ENCODE measurements at regions not wholly inside any gene's neighbourhood (a gene's known extent, or its start where the extent isn't known, plus 50 kb on each side); places are given as distances from the start of the nearest gene placed in this dataset.

DNA sequence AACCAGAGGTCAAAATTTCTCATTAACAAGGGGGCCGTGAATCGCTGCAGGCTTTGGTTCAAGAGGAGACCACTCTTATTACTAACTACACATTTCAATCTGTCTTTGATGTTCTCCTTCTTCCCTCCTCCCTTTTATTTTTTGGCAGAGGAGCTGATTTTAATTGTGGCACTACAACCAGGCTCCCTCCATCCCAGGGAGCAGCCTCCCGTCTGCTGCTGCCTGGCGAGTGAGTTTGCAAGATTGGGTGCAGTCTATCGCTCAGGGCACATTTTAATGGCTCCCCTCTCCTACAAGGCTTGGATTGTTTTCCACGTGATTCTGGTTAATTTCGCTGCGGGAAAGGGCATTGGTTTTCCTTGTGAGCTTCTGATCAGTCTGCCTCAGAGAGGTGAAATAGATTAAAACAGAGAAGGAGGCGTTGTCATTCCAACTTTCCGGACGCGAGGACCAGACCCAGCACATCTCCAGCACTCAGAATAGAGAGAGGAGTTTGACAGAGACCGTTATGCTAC lies 81.4 kb downstream of the KCTD15 start:
- H3K36me3 ChIP-seq (ENCODE audit: insufficient read depth, low read length), result no peaks in the 10 kb centered on the region
- no peaks in the 10 kb centered on the region for H3K27me3 ChIP-seq (ENCODE audit: low read length)
- no peak for DNase-seq

DNA sequence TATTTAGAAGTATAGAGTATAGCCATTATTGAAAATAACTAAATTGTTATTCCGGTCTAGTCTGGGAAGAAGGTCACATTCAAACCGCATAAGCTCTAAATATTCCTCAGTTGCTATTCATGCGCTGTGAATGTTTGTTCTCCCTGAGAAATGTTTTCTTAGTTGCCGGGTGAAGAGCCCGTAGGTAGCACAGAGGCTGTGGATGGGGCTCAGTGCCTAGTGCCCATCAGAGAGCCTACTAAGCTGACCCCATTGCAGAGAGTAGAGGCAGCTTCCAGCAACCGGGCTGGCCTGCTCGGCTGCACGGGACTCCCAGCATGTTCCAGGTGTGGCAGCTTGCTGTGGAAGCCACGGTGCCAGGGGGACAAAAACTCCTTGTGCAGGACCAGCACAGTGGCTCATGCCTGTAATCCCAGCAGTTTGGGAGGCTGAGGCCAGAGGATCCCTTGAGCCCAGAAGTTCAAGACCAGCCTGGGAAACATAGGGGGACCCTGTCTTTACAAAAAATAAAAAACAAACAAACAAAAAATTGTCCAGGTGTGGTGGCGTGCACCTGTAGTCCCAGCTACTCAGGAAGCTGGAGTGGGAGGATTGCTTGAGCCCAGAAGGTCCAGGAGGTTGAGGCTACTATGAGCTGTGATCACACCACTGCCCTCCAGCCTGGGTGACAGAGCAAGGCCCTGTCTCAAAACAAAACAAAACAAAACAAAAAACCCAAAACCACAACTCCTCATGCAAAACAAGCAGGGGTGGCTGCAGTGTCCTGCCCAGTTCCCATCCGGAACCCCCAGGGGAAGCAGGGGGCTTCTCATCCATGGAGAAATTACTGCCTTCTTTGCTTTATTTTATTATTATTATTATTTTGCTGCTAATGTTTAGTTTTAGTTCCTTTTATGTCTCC lies 82.5 kb downstream of the KCTD15 start:
- H4K20me1 ChIP-seq (ENCODE audit: insufficient read depth, low read depth, low read length), result no peaks in the 10 kb centered on the region
- H3K9me3 ChIP-seq (ENCODE audit: low read length), result no peaks in the 10 kb centered on the region
- H3K4me3 ChIP-seq (ENCODE audit: low read length), result no peak overlapping the region
- H3K27ac ChIP-seq (ENCODE audit: low read length), result no peak overlapping the region
- DNase-seq, result no peak
- no peaks in the 10 kb centered on the region for H3K36me3 ChIP-seq (ENCODE audit: insufficient read depth, low read length)
- no peaks in the 10 kb centered on the region for H3K4me1 ChIP-seq (ENCODE audit: low read length)
- H3K27me3 ChIP-seq (ENCODE audit: low read length), result no peaks in the 10 kb centered on the region
- H2AFZ ChIP-seq (ENCODE audit: low read length), result no peak overlapping the region
- H3K4me2 ChIP-seq (ENCODE audit: low read depth, low read length, poor library complexity, severe bottlenecking), result no peak overlapping the region
- no peak overlapping the region for H3K9ac ChIP-seq (ENCODE audit: low read length)
- H3K9me2 ChIP-seq (replicated peaks; ENCODE audit: insufficient read depth, low read length), result no peaks in the 10 kb centered on the region
- H3K79me2 ChIP-seq (ENCODE audit: low read length), result no peaks in the 10 kb centered on the region

More for the DNA sequence above, 81.4 kb downstream of the KCTD15 start:
- Histone ChIP-seq H3K9ac (ENCODE audit: low read length) (no peak overlapping the region), H3K4me1 (ENCODE audit: low read length) (no peaks in the 10 kb centered on the region), H3K9me2 (replicated peaks; ENCODE audit: insufficient read depth, low read length) (no peaks in the 10 kb centered on the region), H3K4me2 (ENCODE audit: low read depth, low read length, poor library complexity, severe bottlenecking) (no peak overlapping the region), H3K4me3 (ENCODE audit: low read length) (no peak overlapping the region), H3K79me2 (ENCODE audit: low read length) (no peaks in the 10 kb centered on the region), H2AFZ (ENCODE audit: low read length) (no peak overlapping the region), H3K9me3 (ENCODE audit: low read length) (no peaks in the 10 kb centered on the region), H4K20me1 (ENCODE audit: insufficient read depth, low read depth, low read length) (no peaks in the 10 kb centered on the region), H3K27ac (ENCODE audit: low read length) (no peak overlapping the region)

- no peak overlapping the region for H3K4me3 ChIP-seq (ENCODE audit: low read length)
- H3K4me1 ChIP-seq (ENCODE audit: low read length), result no peaks in the 10 kb centered on the region
- H3K27me3 ChIP-seq (ENCODE audit: low read length), result no peaks in the 10 kb centered on the region
- no peak for DNase-seq
- H3K79me2 ChIP-seq (ENCODE audit: low read length), result no peaks in the 10 kb centered on the region
- H4K20me1 ChIP-seq (ENCODE audit: insufficient read depth, low read depth, low read length), result no peaks in the 10 kb centered on the region
- no peak overlapping the region for H3K27ac ChIP-seq (ENCODE audit: low read length)
- no peaks in the 10 kb centered on the region for H3K9me2 ChIP-seq (replicated peaks; ENCODE audit: insufficient read depth, low read length)
- H3K9ac ChIP-seq (ENCODE audit: low read length), result no peak overlapping the region
- no peak overlapping the region for H3K4me2 ChIP-seq (ENCODE audit: low read depth, low read length, poor library complexity, severe bottlenecking)
- H3K36me3 ChIP-seq (ENCODE audit: insufficient read depth, low read length), result no peaks in the 10 kb centered on the region
- no peaks in the 10 kb centered on the region for H3K9me3 ChIP-seq (ENCODE audit: low read length)
- H2AFZ ChIP-seq (ENCODE audit: low read length), result no peak overlapping the region
Observed at GRCh38 chr19:33879818-33880575, 83.3 kb downstream of the KCTD15 start.

DNA sequence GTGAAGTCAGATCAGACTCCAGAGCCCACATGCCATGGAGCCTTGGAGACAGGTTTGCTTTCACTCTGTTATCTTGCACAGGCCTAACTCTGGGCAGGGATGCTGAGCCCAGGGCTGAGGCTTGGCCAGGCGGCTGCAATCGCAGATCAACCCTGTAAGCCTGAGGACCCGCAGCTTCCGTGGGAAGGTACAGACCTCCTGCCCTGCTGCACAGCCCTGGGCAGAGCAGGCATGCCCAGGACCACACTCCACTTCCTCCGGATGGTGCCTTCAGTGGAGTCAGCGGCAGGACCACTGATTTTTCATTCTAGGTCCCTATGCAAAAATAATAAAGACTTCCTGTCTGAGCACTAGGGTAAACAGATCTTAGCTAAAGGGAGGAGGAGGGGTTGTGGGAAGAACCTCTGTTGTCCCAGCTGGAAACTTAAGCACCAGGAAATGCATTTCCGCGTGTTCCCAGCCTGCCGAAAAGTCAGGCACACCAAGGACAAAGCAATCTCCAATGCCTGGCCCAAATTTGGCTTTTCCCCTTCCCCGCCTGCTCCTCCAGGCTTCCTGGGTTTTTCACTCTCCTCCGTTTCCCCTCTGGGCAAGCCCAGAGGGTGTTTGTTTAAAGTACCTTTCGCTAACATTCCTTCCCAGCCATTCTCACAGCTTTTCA lies 87.3 kb downstream of the KCTD15 start:
- H3K4me2 ChIP-seq (ENCODE audit: low read depth, low read length, poor library complexity, severe bottlenecking), result no peak overlapping the region
- H3K9me3 ChIP-seq (ENCODE audit: low read length), result no peaks in the 10 kb centered on the region
- no peak overlapping the region for H2AFZ ChIP-seq (ENCODE audit: low read length)
- H3K27ac ChIP-seq (ENCODE audit: low read length), result no peak overlapping the region
- no peaks in the 10 kb centered on the region for H4K20me1 ChIP-seq (ENCODE audit: insufficient read depth, low read depth, low read length)
- no peaks in the 10 kb centered on the region for H3K4me1 ChIP-seq (ENCODE audit: low read length)
- no peaks in the 10 kb centered on the region for H3K36me3 ChIP-seq (ENCODE audit: insufficient read depth, low read length)
- H3K4me3 ChIP-seq (ENCODE audit: low read length), result no peak overlapping the region
- no peaks in the 10 kb centered on the region for H3K9me2 ChIP-seq (replicated peaks; ENCODE audit: insufficient read depth, low read length)
- no peak for DNase-seq
- no peak overlapping the region for H3K9ac ChIP-seq (ENCODE audit: low read length)
- H3K27me3 ChIP-seq (ENCODE audit: low read length), result no peaks in the 10 kb centered on the region
- H3K79me2 ChIP-seq (ENCODE audit: low read length), result no peaks in the 10 kb centered on the region

GRCh38 chr19:33885236-33885635 lies 88.6 kb downstream of the KCTD15 start:
- H3K4me2 ChIP-seq (ENCODE audit: low read depth, low read length, poor library complexity, severe bottlenecking), result no peak overlapping the region
- H3K4me1 ChIP-seq (ENCODE audit: low read length), result no peaks in the 10 kb centered on the region
- no peak for DNase-seq
- no peaks in the 10 kb centered on the region for H4K20me1 ChIP-seq (ENCODE audit: insufficient read depth, low read depth, low read length)
- no peak overlapping the region for H3K4me3 ChIP-seq (ENCODE audit: low read length)
- no peak overlapping the region for H3K27ac ChIP-seq (ENCODE audit: low read length)
- no peaks in the 10 kb centered on the region for H3K36me3 ChIP-seq (ENCODE audit: insufficient read depth, low read length)
- no peak overlapping the region for H3K9ac ChIP-seq (ENCODE audit: low read length)
- H3K9me3 ChIP-seq (ENCODE audit: low read length), result no peaks in the 10 kb centered on the region
- H3K79me2 ChIP-seq (ENCODE audit: low read length), result no peaks in the 10 kb centered on the region
- no peak overlapping the region for H2AFZ ChIP-seq (ENCODE audit: low read length)
- H3K9me2 ChIP-seq (replicated peaks; ENCODE audit: insufficient read depth, low read length), result no peaks in the 10 kb centered on the region
- no peaks in the 10 kb centered on the region for H3K27me3 ChIP-seq (ENCODE audit: low read length)

DNA sequence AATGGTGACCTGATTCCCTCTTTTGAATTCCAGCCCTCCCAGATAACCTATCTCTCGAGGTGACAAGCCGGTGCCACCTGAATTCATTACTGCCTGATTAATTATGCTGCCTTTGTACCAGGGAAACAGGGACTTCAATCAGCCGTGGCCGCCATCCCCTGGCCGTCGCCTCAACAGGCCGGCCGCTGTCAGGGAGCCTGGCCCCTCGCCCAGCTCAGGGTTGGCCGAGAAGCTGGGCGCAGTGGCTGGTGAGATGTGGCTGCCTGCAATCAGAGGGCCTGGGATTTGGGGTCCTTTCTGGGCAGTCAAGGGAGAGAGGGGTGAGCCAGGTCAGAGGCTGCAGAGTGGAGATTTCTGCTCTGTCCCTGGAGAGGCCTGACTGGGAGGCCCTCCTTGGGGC lies 91.2 kb downstream of the KCTD15 start:
- Histone ChIP-seq H3K4me2 (ENCODE audit: low read depth, low read length, poor library complexity, severe bottlenecking) (no peak overlapping the region), H3K4me1 (ENCODE audit: low read length) (no peaks in the 10 kb centered on the region), H3K36me3 (ENCODE audit: insufficient read depth, low read length) (no peaks in the 10 kb centered on the region), H2AFZ (ENCODE audit: low read length) (no peak overlapping the region), H3K4me3 (ENCODE audit: low read length) (no peak overlapping the region), H3K27ac (ENCODE audit: low read length) (no peak overlapping the region), H3K9me2 (replicated peaks; ENCODE audit: insufficient read depth, low read length) (no peaks in the 10 kb centered on the region), H4K20me1 (ENCODE audit: insufficient read depth, low read depth, low read length) (no peaks in the 10 kb centered on the region), H3K9ac (ENCODE audit: low read length) (no peak overlapping the region), H3K9me3 (ENCODE audit: low read length) (no peaks in the 10 kb centered on the region), H3K79me2 (ENCODE audit: low read length) (no peaks in the 10 kb centered on the region), H3K27me3 (ENCODE audit: low read length) (no peaks in the 10 kb centered on the region)
- no peak for DNase-seq

- Histone ChIP-seq H3K27ac (ENCODE audit: low read length) (no peak overlapping the region), H3K4me1 (ENCODE audit: low read length) (no peaks in the 10 kb centered on the region), H3K27me3 (ENCODE audit: low read length) (no peaks in the 10 kb centered on the region), H4K20me1 (ENCODE audit: insufficient read depth, low read depth, low read length) (no peaks in the 10 kb centered on the region), H3K4me3 (ENCODE audit: low read length) (no peak overlapping the region), H3K9me2 (replicated peaks; ENCODE audit: insufficient read depth, low read length) (no peaks in the 10 kb centered on the region), H3K36me3 (ENCODE audit: insufficient read depth, low read length) (no peaks in the 10 kb centered on the region), H3K4me2 (ENCODE audit: low read depth, low read length, poor library complexity, severe bottlenecking) (no peak overlapping the region), H2AFZ (ENCODE audit: low read length) (no peak overlapping the region), H3K9me3 (ENCODE audit: low read length) (no peaks in the 10 kb centered on the region), H3K79me2 (ENCODE audit: low read length) (no peaks in the 10 kb centered on the region), H3K9ac (ENCODE audit: low read length) (no peak overlapping the region)
- DNase-seq, result no peak
Observed at GRCh38 chr19:33888665-33889064, 92.0 kb downstream of the KCTD15 start.

GRCh38 chr19:33890569-33890968 lies 93.9 kb downstream of the KCTD15 start:
- H3K9me2 ChIP-seq (replicated peaks; ENCODE audit: insufficient read depth, low read length), result no peaks in the 10 kb centered on the region
- no peak overlapping the region for H2AFZ ChIP-seq (ENCODE audit: low read length)
- no peak overlapping the region for H3K4me2 ChIP-seq (ENCODE audit: low read depth, low read length, poor library complexity, severe bottlenecking)
- H3K27me3 ChIP-seq (ENCODE audit: low read length), result no peaks in the 10 kb centered on the region
- no peaks in the 10 kb centered on the region for H3K79me2 ChIP-seq (ENCODE audit: low read length)
- H3K9me3 ChIP-seq (ENCODE audit: low read length), result no peaks in the 10 kb centered on the region
- no peak for DNase-seq
- H3K4me1 ChIP-seq (ENCODE audit: low read length), result no peaks in the 10 kb centered on the region
- H4K20me1 ChIP-seq (ENCODE audit: insufficient read depth, low read depth, low read length), result no peaks in the 10 kb centered on the region
- H3K27ac ChIP-seq (ENCODE audit: low read length), result no peak overlapping the region
- no peak overlapping the region for H3K4me3 ChIP-seq (ENCODE audit: low read length)
- H3K36me3 ChIP-seq (ENCODE audit: insufficient read depth, low read length), result no peaks in the 10 kb centered on the region
- no peak overlapping the region for H3K9ac ChIP-seq (ENCODE audit: low read length)

All from Karpas-422 (cell line).